T-helper 1 cell (primary cell): ENCODE measurements at regions not wholly inside any gene's neighbourhood (a gene's known extent, or its start where the extent isn't known, plus 50 kb on each side); places are given as distances from the start of the nearest gene placed in this dataset.

Source experiments
- DNase-seq, 5 donors: peaks; one replicate each; pipeline ENCODE4 v3.0.0-alpha.2; 2012 to 2020

DNA sequence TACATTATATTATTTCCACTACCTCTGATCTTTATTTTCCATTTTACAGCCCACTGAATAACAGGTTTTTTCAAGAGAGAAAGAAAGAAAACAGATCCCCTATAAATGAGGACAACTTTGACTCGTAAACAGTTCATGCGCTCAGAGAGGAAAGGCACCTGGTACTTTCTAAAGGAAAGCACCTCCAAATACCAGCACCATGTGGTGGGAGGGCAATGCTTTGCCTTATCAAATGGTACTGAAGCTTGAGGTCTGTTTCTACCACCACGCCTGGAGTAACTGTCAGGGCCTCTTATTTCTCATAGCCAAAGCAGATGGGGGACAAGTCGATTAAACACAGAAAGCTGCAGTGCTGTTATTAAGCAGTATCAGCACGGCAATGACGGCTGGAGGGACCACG, 510.3 kb upstream of the ZFHX3 start:
- DNase-seq = no peak

DNA sequence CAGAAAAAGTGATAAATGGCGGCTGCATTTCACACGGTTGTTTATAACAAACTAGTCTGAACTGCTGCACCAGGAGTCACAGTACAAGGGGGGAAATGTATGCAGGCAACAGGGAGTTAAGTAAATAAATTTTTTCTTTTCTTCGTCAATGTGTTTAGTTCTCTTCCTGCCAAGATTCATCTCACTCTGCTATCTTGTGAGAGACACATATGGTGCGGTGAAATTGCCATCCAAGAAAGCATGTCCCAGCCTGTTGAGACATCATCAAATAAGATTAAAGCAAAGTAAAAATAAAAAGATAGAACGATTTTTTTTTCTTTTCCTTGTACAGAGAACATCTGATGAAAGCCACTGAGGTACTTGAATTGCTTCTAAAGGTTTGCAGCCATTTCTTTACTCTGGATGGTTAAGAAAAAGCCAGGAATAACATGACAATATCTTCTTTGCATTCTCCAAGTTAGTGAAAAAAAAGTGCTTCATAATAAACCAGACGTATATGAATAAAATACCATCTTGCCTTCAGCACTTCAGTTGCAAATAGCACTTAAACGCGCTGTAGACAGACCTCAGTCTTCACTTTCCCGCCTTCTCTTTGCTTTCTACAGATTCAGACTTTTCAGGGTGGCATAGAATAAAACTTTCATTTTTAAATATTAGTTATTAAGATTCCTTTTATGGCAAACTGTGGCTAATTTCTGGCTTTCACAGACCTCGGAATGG, 506.2 kb upstream of the ZFHX3 start:
- DNase-seq = no peak

DNA sequence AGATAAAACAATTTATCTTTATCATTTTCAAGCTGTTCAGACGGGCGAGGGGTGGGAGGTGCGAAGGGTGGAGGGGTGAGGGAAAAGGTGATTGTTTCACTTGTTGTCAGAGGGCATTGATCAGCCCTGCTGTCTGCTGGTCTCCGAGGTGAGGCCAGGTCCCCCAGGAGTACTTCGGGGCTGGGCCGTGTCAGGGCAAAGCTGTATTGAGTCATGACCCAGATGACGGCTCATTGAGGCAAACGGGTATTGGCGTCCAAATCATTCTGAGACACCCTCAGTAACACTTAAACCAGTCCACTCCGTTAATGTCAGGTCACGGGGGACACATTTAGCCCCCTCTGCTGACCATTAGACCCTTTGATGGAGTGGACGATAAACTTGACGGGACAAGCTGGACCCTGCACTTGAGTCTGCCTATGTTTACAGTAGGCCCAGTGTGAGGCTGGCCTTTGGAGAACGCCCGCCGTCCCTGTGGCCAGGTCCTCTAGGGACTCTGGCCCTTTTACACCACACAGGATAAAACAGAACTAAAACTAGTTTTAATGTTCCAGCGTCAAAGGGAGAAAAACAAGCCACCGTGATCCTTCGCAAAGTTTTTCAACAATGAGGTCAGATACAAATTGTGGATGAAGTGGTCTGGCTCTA, 502.2 kb upstream of the ZFHX3 start:
- DNase-seq = no peak

DNA sequence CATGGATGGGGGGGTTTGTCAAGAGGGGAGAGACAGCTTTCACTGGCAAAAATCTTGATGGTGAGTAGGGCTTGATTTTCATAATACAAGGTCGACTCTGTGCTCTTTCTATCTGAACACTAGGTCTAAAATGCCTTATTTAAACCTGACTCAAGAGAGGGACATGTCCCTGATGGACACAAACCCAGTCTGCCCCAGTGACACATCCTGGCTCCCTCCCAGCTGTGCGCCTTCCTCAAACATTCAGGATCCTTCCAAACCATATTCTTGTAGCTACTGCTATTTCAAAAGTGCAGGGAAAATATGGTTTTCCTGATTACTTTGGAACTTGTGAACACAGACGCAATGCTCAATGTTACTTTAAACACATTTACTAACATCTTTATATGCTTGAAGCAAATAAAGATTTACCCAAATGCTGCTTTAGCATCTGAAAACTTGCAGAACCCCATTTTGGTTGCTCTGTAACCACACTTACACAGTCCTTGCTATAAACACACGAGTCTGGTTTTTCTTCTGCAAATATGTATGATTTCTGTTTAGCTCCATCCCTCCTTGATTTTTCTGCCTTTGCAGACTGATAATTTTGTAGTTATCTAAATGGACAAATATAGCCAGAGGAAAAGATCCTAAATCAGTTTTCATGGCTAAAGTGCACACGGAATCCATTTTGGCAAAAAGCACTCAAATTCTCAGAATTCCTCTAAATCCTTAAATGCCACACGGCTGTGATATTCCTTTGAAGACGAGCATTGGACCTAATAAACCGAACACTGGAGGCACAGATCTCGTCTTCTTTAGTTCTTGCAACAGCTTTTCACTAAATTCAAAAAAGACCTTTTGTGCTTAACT, 499.9 kb upstream of the ZFHX3 start:
- DNase-seq = no peak

DNA sequence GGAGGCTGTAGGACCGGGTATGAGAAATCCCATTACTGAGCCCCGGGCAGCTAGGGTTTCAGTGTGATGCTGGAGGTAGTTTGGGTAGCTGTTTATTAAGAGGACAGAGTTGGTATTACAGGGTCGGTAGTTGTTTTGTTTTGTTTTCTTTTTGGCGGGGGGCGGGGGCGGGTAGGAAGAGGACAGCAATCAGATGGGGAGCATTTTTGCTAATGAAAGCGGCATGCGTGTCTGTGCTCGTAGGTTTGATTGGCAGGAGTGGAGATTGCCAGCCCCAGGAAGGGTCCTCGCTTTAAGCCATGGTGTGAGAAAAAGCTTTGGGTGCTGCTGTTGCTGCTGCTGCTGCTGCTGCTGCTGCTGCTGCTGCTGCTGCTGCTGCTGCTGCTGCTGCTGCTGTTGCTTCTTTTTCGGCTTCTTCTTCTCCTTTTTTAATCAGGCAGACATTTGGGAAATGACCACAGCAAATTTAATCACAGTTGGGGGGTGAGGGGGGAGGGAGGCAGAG, 498.5 kb upstream of the ZFHX3 start:
- no peak for DNase-seq

DNA sequence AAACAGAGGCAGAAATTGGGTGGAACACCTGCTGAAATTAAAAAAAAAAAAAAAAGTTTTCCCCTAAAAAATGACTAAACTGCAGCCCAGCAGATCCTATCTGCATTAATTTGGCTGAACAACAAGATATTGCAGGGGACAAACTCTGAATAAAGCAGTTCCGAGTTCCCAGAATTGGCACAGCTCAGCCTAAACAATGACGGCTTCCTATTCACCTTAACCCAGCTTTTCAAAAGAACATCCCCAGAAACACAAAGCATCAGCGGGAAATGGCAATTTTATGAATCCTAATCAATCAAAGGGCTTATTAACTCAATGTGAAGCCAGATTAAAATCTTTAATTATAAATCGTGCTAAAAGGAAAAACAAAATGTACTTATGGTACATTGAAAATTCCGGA, 497.8 kb upstream of the ZFHX3 start:
- no peak for DNase-seq

DNA sequence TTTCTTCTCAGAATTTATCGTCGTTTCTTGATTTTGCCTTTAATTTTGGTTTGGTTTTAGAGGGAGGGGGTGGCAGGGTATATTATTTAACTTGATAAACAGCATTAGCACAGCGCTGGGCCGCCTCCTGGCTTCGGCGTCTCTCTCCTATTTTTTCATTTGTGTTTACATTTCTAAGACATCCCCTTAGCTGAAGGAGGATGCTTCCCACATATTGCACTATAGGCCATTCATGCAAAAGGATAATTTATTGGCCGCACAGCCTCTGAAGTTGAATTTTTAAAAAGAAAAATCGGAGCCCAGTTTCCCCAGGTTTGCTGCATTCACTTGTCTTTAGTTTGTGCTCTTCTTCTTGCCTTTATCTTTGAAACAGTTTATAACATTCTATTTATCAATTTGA, 497.4 kb upstream of the ZFHX3 start:
- no peak for DNase-seq

DNA sequence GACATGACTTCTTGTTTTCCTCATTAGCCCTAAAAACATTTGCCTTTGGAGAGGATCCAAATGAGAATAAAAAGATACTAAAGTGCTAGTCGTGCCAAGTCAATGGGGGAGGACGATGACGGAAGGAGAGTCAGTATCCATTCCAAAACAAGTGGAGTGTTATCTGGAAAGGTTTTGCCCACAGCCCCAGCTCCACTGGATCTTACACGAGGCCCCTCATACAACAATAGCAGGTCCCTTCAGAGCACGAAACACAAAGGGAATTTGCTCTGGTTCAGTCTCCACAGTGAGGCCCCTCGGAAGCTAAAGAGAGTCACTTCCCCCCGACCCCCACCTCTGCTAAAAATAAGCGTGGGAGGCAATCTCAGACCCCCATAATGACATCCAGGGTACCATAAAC, 496.9 kb upstream of the ZFHX3 start:
- no peak for DNase-seq

DNA sequence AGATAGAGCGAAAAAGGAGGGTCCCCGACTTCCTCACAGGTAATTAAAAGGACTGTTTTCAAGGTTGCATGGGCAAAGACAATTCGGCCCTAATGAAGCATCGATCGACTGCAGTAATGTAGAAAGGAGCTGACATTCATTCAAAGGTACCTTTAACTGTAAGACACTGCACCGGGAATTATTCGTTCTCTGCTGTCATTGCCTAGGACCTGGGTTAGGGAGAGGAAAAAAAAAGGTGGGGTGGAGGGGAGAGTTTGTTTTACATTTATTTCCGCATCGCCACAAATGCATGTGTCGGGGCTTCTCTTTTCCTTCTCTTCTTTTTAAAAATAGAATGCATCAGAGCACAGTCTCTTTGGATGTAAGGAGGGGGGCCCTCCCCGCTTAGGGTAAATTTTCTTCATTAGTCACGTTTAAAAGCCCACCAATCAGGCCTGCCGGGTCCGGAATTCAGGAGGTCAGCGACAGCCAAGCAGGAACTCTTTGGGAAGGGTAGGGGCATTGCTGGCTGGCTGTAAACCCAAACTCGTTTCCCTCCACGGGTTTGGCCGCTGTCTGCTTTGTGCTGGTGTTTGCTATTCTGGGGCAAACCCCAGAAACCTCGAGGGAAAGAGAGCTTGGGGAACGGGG, 496.2 kb upstream of the ZFHX3 start:
- no peak for DNase-seq

DNA sequence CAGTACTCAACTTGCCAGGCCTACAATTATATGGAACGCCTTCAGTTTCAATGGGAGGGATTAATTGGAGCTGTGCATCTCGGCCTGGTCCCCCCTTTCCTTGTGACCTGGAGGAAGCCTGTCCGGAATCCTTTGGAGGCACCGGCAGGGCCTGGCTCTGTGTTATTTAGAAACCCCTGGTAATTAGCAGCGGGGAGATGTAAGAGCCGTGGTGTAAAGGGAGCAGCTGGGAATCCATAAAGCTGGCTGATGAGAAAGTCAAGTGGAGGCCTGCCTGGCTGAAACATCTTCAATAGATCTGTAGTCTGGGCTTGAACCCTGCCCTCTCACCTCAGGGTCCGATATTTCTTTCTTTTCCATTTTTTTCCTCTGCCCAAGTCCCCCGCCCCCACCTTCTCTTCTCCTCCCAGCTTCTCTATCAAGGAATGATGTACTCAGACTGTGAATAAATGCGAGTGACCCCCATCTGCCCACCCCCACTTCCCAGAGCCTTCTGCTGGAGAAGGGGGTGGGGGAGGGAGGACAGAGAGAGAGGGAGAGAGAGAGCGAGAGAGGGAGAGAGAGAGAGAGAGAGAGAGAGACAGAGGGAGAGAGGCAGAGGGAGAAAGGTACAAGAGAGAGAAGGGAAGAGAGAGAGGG, 495.5 kb upstream of the ZFHX3 start:
- DNase-seq = no peak

DNA sequence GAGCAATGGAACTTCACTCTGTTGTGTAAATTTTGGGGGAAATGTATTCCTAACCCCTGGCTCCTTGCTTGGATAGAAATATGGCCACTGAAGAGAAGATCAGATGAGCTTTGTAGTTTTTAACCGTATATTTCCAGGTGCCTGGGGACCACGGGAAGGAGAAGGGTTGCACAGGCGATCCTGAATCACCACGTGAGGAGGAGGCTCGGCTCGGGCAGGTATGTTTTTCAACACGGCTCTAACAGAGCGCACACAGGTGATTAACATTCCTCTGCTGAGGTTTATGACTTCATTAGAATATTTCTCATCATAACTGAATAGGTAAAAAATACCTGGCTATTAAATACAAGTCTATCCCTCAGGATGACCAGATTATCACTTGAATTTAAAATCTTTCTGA, 495.0 kb upstream of the ZFHX3 start:
- DNase-seq = no peak

DNA sequence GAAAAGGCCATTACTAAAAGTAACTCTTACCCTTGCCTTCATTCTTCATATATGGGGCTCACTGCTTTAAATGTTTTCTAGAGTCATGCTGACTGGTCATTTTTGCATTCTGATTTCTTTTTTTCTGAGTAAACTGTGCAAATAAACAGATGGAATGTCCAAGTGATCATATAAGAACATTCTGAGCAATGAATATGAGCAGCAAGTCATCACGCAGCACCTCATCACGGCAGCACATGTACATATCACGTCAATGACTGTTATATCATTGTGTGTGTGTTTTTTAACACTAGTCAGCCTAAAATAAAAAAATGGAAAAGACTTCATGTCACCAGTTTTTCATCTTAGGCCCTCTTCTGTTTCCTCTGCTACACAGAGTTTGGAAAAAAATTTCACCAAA, 490.0 kb upstream of the ZFHX3 start:
- no peak for DNase-seq

DNA sequence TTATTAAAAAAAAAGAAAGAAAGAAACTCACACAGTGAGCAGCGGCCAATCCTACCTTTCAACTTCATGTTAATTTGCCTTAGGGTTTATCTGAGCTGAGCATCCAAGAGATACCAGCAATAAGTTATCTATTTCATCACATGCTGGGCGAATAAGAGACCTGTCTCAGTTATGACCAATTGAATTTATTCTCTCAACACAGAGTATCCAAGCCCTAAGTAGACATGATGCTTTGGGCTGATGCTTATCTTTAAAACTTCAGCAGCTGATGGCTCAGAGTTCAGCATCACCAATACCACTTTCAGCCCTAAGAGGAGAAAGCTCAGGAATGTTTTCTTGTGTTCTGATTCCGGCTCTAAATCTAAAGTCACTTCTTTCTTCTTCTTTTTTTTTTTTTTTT, 489.0 kb upstream of the ZFHX3 start:
- DNase-seq = no peak

DNA sequence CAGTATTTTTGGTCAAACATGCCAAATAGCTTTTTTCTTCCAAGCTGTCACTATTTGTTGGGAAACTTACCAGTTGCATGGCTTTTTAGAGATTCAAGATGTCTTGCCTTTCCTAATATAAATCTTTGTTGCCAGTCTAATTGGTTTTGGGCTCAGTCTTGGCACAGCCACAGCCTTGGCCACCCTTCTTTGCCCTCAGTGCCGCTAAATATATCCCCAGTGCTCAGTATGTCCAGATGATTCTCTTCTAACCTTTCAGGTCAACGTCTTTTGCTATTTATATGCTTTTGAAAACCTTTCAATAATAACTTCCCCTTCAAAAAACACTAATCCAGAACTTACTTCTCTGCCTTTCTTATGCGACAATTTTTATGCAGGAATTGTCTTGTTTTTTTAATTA, 483.1 kb upstream of the ZFHX3 start:
- no peak for DNase-seq

DNA sequence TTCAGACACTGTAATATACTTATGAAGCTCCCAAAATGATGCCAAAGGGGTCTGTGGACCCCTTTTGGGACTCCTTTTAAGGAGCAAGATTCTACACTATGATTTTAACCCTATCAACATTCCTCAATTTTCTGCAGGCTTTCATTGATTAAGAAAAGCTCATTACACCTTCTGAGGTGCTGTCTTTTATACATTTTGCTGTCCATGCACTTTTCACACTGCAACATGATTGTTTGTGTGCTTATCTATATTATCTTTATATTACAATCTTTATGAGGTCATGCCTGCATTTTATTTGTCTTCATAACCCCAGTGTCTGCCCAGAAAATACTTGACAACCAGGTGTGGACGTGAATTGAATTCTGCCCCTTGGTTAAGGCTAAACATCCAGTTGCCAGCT, 482.6 kb upstream of the ZFHX3 start:
- no peak for DNase-seq

DNA sequence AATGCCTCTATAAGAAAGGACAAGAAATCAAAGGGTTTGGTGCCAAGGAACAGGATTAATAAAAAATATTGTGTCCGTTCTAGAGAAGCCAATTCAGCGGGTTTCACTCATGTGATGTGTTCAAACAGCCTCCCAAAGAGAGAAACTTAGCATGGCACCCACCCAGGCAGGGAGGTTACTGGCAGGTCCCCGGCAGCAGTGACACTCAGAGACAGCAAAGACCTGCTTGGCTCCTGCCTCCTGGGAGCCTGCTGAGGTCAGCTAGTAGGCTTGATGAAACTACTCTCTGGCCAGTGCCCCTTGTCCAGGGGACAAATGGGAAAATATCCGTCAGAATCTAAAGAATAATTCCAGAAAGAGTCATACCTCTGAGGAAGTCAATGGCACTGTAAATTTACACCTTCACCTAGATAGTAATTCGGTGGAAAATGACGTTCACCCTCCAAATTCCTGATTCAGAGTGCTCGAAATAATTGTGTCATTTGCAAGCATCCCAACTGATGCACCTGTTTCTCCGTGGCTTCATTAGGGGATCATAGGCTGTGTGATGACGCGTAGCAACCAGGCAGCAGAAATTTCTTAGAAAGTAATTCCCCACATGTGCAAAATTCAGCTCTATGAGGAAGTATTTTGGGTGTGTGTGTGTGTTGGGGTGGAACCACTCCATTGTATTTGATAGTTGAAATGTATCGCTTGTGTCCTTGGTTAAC, 481.5 kb upstream of the ZFHX3 start:
- DNase-seq = no peak

DNA sequence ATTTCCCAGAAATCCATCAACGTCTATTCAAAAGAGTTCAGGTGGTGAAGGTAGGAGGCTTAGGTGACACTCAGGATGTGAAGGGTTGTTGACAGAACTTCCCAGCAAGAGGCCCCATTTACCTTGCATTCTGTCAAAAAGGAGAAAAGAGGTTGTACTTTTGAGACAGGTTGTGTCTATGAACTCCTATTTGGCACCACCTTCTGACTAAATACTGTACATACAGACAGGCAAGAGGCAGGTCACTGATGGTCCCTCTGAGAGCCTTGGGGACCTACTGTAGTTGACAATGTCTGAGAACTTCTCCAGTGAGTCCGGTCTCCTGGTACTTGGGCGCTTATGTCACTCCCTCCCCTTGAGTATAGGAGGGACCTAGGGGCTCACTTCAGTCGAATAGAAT, 479.3 kb upstream of the ZFHX3 start:
- DNase-seq = no peak

DNA sequence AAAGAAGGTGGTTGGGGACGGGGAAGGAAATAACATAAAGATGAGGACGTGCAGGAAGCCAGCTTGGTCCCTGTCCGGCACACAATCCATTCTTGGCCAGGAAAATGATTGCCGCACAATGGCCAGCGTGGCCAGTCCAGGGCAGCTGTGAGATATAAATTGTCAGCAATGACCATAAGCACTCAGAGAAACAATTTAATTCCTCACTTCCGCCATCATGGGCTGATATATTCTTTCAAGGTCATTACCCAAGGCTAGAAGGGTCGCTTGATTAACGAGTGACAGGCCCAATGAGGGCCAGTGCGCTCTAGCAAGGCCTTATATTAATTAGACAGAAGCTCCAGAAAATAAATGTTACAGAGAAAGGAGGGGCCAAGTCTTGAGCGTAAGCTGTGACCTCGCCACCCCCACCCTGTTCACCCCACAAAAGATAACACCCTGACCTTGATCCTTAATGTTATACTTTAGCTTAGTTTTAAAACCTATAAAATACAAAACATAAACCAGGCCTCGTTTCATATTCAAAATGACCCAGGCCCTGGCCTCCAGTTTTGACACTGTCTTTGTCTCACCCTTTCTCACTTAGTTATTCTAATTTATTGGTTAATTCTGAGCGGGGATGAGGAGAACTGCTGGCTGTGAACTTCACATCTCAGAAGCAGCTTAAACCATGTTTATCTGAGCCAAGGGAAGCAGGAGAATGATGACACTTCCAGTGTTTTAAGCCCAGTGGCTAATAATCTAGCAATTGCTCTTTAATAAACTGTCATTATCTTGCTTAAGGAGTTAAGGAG, 478.3 kb upstream of the ZFHX3 start:
- no peak for DNase-seq

DNA sequence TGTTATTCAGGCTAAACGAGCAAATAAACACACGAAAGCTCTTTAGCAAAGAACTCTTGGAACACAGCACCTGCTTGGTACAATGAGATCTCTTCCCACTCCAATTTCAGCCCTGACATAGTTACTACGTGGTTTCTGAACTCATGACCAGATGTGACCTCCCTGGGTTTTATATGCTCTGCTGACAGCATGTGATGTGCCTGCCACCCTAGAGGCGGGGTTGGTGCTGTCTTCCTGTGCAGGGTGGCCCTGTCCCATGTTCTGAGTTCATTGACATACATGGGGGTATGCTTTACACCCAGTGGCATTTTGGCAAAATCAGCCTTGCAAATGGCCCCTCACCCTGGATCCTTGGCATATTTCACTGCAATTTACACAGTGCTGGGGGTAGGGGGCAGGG, 475.3 kb upstream of the ZFHX3 start:
- no peak for DNase-seq

DNA sequence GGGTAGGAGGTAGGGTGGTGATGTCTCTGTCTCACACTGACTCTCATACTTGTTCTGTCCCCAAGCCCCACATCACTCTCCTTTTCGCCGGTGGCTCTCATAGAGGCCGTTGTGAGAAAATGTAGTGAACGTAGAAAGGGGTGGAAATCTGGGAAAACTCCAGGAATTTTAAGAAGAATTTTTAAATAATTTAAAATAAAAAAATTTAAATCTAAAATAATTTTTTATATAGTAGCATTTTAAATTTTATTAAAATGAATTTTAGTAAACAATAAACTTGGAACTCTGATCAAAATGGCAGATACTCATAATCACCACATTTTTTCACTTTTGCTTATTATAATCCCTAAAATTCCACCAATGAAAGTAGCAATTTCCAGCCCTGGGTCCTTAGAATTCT, 473.6 kb upstream of the ZFHX3 start:
- no peak for DNase-seq

DNA sequence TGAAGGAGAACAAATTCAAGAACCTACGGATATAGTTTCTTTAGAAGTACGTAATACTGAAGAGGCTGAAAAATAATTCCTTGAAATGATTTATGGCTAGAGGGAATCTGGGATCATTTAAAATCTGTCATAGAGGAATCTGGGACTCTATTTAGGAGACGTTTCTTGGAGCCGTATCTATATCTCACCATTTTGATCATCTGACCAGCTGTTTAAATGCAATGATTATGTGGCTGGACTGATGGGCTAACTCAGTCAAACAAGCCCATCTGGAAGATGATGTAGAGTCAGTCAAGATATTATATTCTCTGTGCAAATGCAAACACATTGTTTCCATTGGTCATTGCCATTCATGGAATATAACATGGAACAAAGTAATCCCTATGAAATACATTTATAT, 467.7 kb upstream of the ZFHX3 start:
- no peak for DNase-seq
